Activated CD4-positive, alpha-beta T cell treated with anti-CD3 and anti-CD28 coated beads for 36 hours (primary cell): ENCODE measurements at regions not wholly inside any gene's neighbourhood (a gene's known extent, or its start where the extent isn't known, plus 50 kb on each side); places are given as distances from the start of the nearest gene placed in this dataset.

Experiments used
- ATAC-seq: fragments of 200-7000 bp; cut with Tn5 transposase; one replicate; pipeline ENCODE4 v1.10.0; 2021; ENCODE audit warnings: mild to moderate bottlenecking, moderate library complexity
- CTCF ChIA-PET: fragments of 350-600 bp; sonication (Branson Sonifier 250); formaldehyde crosslinking; loops from one replicate; lab custom pipeline; 2021; ENCODE audit warnings: antibody characterized with exemption; lab: Charles Lee
- POLR2A ChIA-PET: fragments of 350-600 bp; sonication (Branson Sonifier 250); formaldehyde crosslinking; loops from one replicate; lab custom pipeline; 2021; ENCODE audit warnings: antibody characterized with exemption, inconsistent platforms; lab: Charles Lee
- DNase-seq: peaks from one replicate; pipeline ENCODE4 v3.0.0-alpha.2; 2020
- H3K27ac Mint-ChIP-seq: one replicate; pipeline ENCODE4 v1.8.0; 2021; ENCODE audit warnings: mixed read lengths
- H3K27me3 Mint-ChIP-seq: one replicate; pipeline ENCODE4 v1.8.0; 2021; ENCODE audit warnings: mixed read lengths
- H3K36me3 Mint-ChIP-seq: one replicate; pipeline ENCODE4 v1.8.0; 2021; ENCODE audit warnings: low read depth, mixed read lengths
- H3K4me1 Mint-ChIP-seq: one replicate; pipeline ENCODE4 v1.8.0; 2021; ENCODE audit warnings: mixed read lengths
- H3K4me3 Mint-ChIP-seq: one replicate; pipeline ENCODE4 v1.8.0; 2021; ENCODE audit warnings: mild to moderate bottlenecking, moderate library complexity, mixed read lengths
- H3K9me3 Mint-ChIP-seq: one replicate; pipeline ENCODE4 v1.8.0; 2021; ENCODE audit warnings: low read depth, mixed read lengths
- intact Hi-C, 2 experiments: fragments of 100-400 bp; cut with DNase I in 1 of 2; cut with micrococcal nuclease in 1 of 2; formaldehyde crosslinking; loops; one replicate each; pipeline versions ENCODE4 v1.14.2 to v1.15.1; 2022 to 2024; cut with DNase I, micrococcal nuclease

GRCh38 chr13:47069133-47069532 lies 172.3 kb upstream of the HTR2A start:
- Mint-ChIP-seq H3K27me3 (peaks cover 7% of the 10 kb centered on the region), H3K4me1 (no peaks in the 10 kb centered on the region), H3K9me3 (peaks cover 1% of the 10 kb centered on the region), H3K27ac (no peak overlapping the region), H3K4me3 (no peak overlapping the region), H3K36me3 (no peaks in the 10 kb centered on the region)
- CTCF ChIA-PET = no interaction called here
- intact Hi-C loops = no loop called here
- POLR2A ChIA-PET = no interaction called here
- ATAC-seq (no peak), DNase-seq (no peak)

DNA sequence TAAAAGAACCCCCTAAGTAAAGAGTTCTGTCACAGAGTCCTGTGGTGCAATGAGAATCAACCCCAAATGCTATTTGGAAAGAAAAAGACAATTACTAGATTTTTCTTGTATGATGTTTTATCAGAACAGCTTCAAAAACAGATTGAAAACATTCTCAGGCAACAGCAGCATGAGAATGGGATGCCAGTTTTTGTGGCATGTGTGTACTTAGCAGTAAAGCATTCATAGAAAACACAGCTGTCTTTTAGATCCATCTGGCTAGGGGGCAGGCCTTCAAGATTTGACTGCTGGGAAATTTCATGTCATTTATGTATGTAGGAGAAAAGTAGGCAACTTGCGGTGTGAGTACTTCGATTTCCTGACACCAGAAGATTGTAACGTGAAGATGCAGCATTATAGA lies 170.5 kb upstream of the HTR2A start:
- CTCF ChIA-PET = no interaction called here
- Mint-ChIP-seq H3K27me3 (peaks cover 7% of the 10 kb centered on the region), H3K4me1 (no peaks in the 10 kb centered on the region), H3K36me3 (no peaks in the 10 kb centered on the region), H3K4me3 (no peak overlapping the region), H3K9me3 (peaks cover 6% of the 10 kb centered on the region), H3K27ac (no peak overlapping the region)
- intact Hi-C loops = no loop called here
- ATAC-seq (no peak), DNase-seq (no peak)
- POLR2A ChIA-PET = no interaction called here

DNA sequence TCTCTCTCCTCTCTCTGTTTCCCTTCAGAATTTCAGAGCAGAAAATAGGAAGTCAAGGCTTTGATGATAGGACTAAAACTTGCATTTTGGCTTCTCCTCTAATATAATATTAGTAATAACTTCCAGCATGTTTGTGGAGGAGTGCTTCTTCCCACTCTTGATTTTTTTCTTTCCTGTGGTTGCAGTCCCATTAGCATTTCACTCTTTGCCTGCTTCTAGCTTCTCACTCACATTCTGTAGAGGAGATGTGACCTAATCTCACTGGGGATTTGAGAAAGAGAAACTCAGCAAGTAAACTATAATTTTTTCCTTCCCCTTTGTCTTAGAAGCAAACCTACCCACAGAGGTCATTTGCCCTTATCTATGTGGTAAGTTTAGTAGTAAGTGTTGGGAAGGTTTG lies 169.4 kb upstream of the HTR2A start:
- Mint-ChIP-seq H3K4me1 (no peaks in the 10 kb centered on the region), H3K36me3 (no peaks in the 10 kb centered on the region), H3K9me3 (peaks cover 7% of the 10 kb centered on the region), H3K27me3 (peaks cover 7% of the 10 kb centered on the region), H3K4me3 (no peak overlapping the region), H3K27ac (no peak overlapping the region)
- intact Hi-C loops = no loop called here
- no peak for ATAC-seq
- no peak for DNase-seq
- ChIA-PET POLR2A (no interaction called here), CTCF (no interaction called here)

DNA sequence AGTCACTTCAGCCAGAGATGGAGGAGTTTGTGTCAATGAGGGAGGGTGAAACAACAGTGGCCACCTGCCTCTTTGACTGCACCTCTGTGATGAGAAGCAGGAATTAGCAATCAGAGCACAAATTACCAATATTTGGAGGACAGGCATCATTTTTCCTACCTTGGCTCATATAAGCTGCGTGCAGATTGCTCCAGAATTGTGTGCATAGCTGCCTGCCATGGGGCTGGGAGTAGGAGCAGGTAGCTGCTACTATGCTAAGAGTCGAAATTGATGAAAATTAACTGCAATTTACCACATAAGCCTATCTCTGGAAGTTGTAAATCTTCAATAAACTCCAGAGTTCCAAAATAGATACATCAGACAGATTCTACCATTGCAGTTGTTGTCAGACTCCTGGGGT lies 167.5 kb upstream of the HTR2A start:
- H3K27ac Mint-ChIP-seq = no peak overlapping the region
- no peaks in the 10 kb centered on the region for H3K4me1 Mint-ChIP-seq
- no peak for DNase-seq
- CTCF ChIA-PET = no interaction called here
- H3K4me3 Mint-ChIP-seq = no peak overlapping the region
- POLR2A ChIA-PET = no interaction called here
- intact Hi-C loops = no loop called here
- no peaks in the 10 kb centered on the region for H3K36me3 Mint-ChIP-seq
- H3K9me3 Mint-ChIP-seq = peaks cover 11% of the 10 kb centered on the region
- peaks cover 6% of the 10 kb centered on the region for H3K27me3 Mint-ChIP-seq
- ATAC-seq = no peak

GRCh38 chr13:47049276-47049989 lies 152.6 kb upstream of the HTR2A start:
- DNase-seq (no peak), ATAC-seq (no peak)
- ChIA-PET CTCF (no interaction called here), POLR2A (no interaction called here)
- H3K4me1 Mint-ChIP-seq = no peaks in the 10 kb centered on the region
- peaks cover 9% of the 10 kb centered on the region for H3K27me3 Mint-ChIP-seq
- H3K36me3 Mint-ChIP-seq = no peaks in the 10 kb centered on the region
- intact Hi-C loops = no loop called here
- H3K27ac Mint-ChIP-seq = no peak overlapping the region
- H3K4me3 Mint-ChIP-seq = no peak overlapping the region
- no peaks in the 10 kb centered on the region for H3K9me3 Mint-ChIP-seq

GRCh38 chr13:47046706-47047105 lies 149.9 kb upstream of the HTR2A start:
- DNase-seq (no peak), ATAC-seq (no peak)
- no peak overlapping the region for H3K4me3 Mint-ChIP-seq
- no peaks in the 10 kb centered on the region for H3K4me1 Mint-ChIP-seq
- ChIA-PET POLR2A (no interaction called here), CTCF (no interaction called here)
- intact Hi-C loops = no loop called here
- H3K27me3 Mint-ChIP-seq = peaks cover 13% of the 10 kb centered on the region
- H3K9me3 Mint-ChIP-seq = no peaks in the 10 kb centered on the region
- no peaks in the 10 kb centered on the region for H3K36me3 Mint-ChIP-seq
- no peak overlapping the region for H3K27ac Mint-ChIP-seq

DNA sequence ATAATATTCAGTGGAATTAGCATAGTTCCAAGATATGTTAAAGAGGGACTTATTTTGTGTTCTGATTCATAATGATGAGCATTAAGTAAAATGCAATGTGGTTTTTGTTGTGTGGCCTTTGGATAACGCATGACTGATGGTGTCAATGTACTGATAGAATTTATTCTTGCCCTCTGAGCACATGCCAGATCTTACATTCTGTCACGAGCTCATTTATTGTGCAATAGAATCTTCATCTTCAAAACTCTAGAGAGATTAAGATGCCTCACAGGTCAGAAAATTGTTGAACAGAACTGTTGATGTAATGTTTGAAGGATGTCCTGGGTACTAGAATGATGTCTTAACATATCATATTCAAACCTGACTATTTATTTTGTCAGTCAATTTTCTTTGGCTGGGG lies 148.0 kb upstream of the HTR2A start:
- Mint-ChIP-seq H3K4me3 (no peak overlapping the region), H3K9me3 (no peaks in the 10 kb centered on the region), H3K36me3 (no peaks in the 10 kb centered on the region), H3K4me1 (no peaks in the 10 kb centered on the region), H3K27ac (no peak overlapping the region), H3K27me3 (peaks cover 20% of the 10 kb centered on the region)
- CTCF ChIA-PET = no interaction called here
- POLR2A ChIA-PET = no interaction called here
- intact Hi-C loops = no loop called here
- no peak for ATAC-seq
- DNase-seq = no peak

DNA sequence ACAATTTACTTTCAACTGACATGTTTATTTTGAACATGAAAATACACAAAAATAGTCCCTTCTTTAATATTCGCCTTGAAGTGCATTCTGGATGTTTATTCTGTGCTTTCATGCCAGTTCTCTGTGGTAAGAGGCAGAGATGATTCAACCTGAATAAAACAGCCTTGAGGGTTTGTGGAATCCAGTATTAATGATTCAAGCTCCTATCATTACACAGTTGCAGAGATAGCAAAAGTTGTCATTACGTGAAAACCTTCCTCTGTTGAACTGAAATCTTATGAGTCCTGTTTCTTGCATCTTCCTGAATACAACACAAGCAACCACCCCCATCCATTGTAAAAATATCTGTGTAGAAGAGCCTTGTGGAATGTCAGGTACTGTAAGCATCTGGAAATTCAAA lies 142.3 kb upstream of the HTR2A start:
- Mint-ChIP-seq H3K9me3 (no peaks in the 10 kb centered on the region), H3K36me3 (no peaks in the 10 kb centered on the region), H3K27me3 (peaks cover 24% of the 10 kb centered on the region), H3K27ac (no peak overlapping the region), H3K4me1 (no peaks in the 10 kb centered on the region), H3K4me3 (no peak overlapping the region)
- ATAC-seq (no peak), DNase-seq (no peak)
- intact Hi-C loops = no loop called here
- CTCF ChIA-PET = no interaction called here
- POLR2A ChIA-PET = no interaction called here

GRCh38 chr13:47038188-47038587 lies 141.3 kb upstream of the HTR2A start:
- H3K4me3 Mint-ChIP-seq = no peak overlapping the region
- no peaks in the 10 kb centered on the region for H3K9me3 Mint-ChIP-seq
- intact Hi-C loops = no loop called here
- H3K27ac Mint-ChIP-seq = no peak overlapping the region
- no peak for DNase-seq
- peaks cover 25% of the 10 kb centered on the region for H3K27me3 Mint-ChIP-seq
- ChIA-PET CTCF (no interaction called here), POLR2A (no interaction called here)
- no peaks in the 10 kb centered on the region for H3K36me3 Mint-ChIP-seq
- ATAC-seq = no peak
- no peaks in the 10 kb centered on the region for H3K4me1 Mint-ChIP-seq

DNA sequence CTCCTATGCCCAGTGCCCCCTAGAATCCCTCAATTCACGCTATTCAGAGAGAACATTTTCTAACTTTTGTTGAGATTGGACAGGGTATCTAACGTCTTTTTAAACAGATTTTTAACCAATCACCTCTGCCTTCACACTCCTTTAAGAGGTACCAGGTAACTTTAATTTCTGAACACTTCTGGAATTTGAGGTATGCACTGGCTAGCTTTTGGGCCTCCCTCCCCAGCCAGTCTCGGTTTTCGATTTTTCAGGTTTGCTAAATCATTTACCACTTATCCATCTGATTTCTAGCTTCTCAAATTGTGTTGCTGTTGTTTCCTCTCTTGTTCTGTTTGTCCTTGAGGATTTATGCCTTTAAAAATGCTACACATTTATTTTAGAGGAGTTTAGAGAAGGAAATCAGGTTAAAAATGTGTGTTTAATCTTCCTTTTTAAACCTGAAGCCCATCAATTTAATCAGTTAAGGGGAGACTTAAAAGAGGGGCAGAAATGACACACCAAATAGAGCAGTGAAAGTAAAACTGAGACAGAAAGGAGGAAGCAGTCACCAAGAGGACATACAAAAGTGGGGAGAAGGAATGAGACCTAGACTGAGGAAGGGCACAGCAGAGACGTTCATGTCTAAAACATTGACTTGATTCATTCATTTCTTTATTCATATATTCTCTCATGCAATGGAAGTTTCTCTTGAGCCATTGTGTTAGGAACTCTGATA lies 139.6 kb upstream of the HTR2A start:
- Mint-ChIP-seq H3K4me3 (no peak overlapping the region), H3K27ac (no peak overlapping the region), H3K27me3 (peaks cover 30% of the 10 kb centered on the region), H3K36me3 (no peaks in the 10 kb centered on the region), H3K4me1 (no peaks in the 10 kb centered on the region), H3K9me3 (no peaks in the 10 kb centered on the region)
- ATAC-seq = no peak
- ChIA-PET CTCF (no interaction called here), POLR2A (no interaction called here)
- intact Hi-C loops = no loop called here
- no peak for DNase-seq

GRCh38 chr13:47033216-47033615 lies 136.4 kb upstream of the HTR2A start:
- DNase-seq (no peak), ATAC-seq (no peak)
- ChIA-PET POLR2A (no interaction called here), CTCF (no interaction called here)
- peaks cover 22% of the 10 kb centered on the region for H3K27me3 Mint-ChIP-seq
- no peaks in the 10 kb centered on the region for H3K4me1 Mint-ChIP-seq
- no peak overlapping the region for H3K4me3 Mint-ChIP-seq
- H3K36me3 Mint-ChIP-seq = no peaks in the 10 kb centered on the region
- no peak overlapping the region for H3K27ac Mint-ChIP-seq
- H3K9me3 Mint-ChIP-seq = no peaks in the 10 kb centered on the region
- intact Hi-C loops = no loop called here

DNA sequence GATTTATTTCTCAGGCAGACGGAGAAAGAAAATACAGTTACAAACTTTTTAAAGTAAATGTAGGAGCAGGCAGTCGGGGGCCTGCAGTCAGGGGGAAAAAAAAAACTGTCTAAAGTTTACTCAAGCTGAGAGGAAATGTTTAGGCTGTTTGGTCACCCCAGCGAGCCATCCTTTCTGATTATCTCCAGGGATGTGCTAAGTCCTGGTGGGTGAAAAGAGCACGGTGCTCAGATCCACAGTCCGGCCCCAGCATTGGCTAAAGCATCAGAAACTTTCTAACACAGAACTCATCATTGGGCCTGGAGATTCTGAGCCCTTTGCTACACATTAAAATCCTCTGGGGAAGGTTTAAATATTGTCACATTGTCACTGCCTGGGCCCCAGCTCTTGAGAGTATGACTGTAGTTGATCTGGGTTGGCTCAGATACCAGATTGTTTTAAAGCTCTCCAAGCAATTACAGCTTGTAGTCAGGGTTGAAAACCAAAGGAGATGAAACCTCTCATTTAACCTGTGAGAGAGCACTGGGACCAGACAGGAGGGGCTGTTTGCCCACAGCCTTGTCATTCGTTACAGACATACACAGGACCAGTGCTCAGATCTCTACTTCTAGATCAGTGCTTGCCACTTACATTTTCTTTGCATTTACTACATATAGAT lies 131.1 kb upstream of the HTR2A start:
- POLR2A ChIA-PET = interaction anchor here (0.7 kb wide), 1 partner anchor 202 kb away, joined by 3 read pairs; no protein-coding TSS in a partner anchor
- H3K36me3 Mint-ChIP-seq = no peaks in the 10 kb centered on the region
- intact Hi-C loops = no loop called here

More for the DNA sequence above, 131.1 kb upstream of the HTR2A start:
- no peak for ATAC-seq
- Mint-ChIP-seq H3K4me1 (no peaks in the 10 kb centered on the region), H3K27me3 (peaks cover 2% of the 10 kb centered on the region), H3K9me3 (no peaks in the 10 kb centered on the region), H3K27ac (no peak overlapping the region), H3K4me3 (no peak overlapping the region)
- no peak for DNase-seq
- CTCF ChIA-PET = no interaction called here
